DMS79 (cell line): ENCODE measurements at regions not wholly inside any gene's neighbourhood (a gene's known extent, or its start where the extent isn't known, plus 50 kb on each side); places are given as distances from the start of the nearest gene placed in this dataset.

Experiments
- DNase-seq: peaks from one replicate; lab custom pipeline; 2025; lab: John Stamatoyannopoulos, UW

- no peak for DNase-seq
Observed at GRCh38 chr6:149182262-149182661, 135.2 kb upstream of the TAB2 start.

GRCh38 chr6:149184523-149184922 is 133.0 kb upstream of the TAB2 start:
- no peak for DNase-seq

GRCh38 chr6:149185799-149186357 is 131.6 kb upstream of the TAB2 start:
- DNase-seq: no peak

- no peak for DNase-seq
Observed at GRCh38 chr6:149186873-149187272, 130.6 kb upstream of the TAB2 start.

GRCh38 chr6:149190224-149190831 is 127.2 kb upstream of the TAB2 start:
- DNase-seq: no peak

GRCh38 chr6:149194820-149195558 is 122.5 kb upstream of the TAB2 start:
- no peak for DNase-seq

- no peak for DNase-seq
Observed at GRCh38 chr6:149196091-149196490, 121.4 kb upstream of the TAB2 start.

- no peak for DNase-seq
Observed at GRCh38 chr6:149197482-149197881, 120.0 kb upstream of the TAB2 start.

- DNase-seq: no peak
Observed at GRCh38 chr6:149198265-149198664, 119.2 kb upstream of the TAB2 start.

- no peak for DNase-seq
Observed at GRCh38 chr6:149200282-149200945, 117.1 kb upstream of the TAB2 start.

- DNase-seq: no peak
Observed at GRCh38 chr6:149201068-149201655, 116.3 kb upstream of the TAB2 start.

GRCh38 chr6:149202100-149202499 is 115.4 kb upstream of the TAB2 start:
- no peak for DNase-seq

GRCh38 chr6:149202952-149203351 is 114.6 kb upstream of the TAB2 start:
- DNase-seq: no peak

- DNase-seq: no peak
Observed at GRCh38 chr6:149203509-149203908, 114.0 kb upstream of the TAB2 start.

GRCh38 chr6:149208134-149208601 is 109.3 kb upstream of the TAB2 start:
- DNase-seq: no peak

- no peak for DNase-seq
Observed at GRCh38 chr6:149209871-149210775, 107.4 kb upstream of the TAB2 start.

GRCh38 chr6:149211046-149211571 is 106.4 kb upstream of the TAB2 start:
- no peak for DNase-seq

GRCh38 chr6:149212206-149212605 is 105.3 kb upstream of the TAB2 start:
- no peak for DNase-seq

- DNase-seq: no peak
Observed at GRCh38 chr6:149212892-149213801, 104.4 kb upstream of the TAB2 start.

- DNase-seq: no peak
Observed at GRCh38 chr6:149213829-149214228, 103.7 kb upstream of the TAB2 start.
